Fibroblast of skin of right quadriceps (primary cell): ENCODE measurements at regions not wholly inside any gene's neighbourhood (a gene's known extent, or its start where the extent isn't known, plus 50 kb on each side); places are given as distances from the start of the nearest gene placed in this dataset.

ENCODE experiments used
- DNase-seq: peaks from one replicate; pipeline ENCODE4 v3.0.0-alpha.2; 2013

DNA sequence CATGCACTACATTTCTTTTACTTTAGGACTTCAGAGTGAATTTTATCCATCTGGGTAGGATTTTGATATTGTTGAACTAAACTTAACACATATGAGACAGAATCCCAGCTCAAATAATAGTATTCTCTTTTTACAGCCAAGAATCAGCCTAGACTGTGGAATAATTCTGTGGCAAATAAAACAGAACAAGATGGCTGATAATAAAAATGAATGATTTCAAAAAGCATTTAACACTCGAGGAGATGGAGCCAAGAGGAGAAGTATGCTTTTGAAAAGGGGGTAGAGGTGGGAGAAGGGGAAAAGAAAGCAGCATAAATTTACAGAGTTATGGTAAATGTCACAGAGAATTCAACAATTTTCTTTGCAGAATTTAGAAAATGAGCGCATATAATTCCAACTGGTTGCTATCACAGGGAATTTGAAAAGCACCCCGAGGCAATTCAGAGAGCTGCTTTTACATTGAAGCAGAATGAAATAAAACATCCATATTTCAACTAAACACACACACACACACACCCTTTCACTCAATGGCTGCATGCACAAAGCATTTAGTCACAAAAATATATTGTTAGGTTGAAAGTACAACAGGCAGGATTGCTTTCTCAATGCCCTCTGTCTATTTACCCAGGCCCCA is 60.2 kb upstream of the DMAC1 start:
- DNase-seq, result no peak

DNA sequence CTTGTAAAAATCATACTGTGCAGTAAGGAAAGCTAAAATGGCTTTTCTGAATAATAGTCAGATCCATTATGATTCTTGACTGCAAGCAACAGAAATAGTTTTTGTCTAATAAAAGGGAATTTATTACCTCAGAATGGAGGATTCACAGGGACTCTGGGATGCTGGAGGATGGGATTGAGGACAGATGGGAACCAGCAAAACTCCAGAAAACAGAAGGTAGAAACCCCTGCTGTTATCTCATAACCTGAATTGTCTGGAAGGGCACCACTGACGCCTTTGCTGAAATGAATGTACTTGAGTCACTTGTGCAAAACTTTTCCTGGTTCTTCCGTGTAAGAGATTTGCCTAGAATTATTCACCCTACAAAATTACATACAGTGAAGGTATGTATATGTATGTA is 58.6 kb upstream of the DMAC1 start:
- DNase-seq, result no peak

DNA sequence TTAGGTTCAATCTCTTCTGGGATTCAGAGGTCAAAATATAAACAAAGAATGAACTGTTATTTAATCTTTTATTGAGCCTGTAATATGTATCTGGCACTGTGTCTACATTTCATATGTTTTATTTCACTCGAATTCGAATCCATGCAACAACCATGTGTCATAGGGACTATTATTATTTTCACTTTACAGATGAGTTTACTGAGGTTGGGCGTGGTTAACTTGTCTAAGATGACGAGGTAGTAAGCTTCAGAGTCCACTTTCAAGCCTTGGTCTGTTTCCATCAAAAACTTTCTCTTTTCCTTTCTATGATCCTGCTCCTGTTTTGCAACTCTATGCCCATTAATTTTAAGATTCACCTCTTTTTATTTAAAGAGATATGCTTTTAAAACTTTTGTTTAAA is 55.2 kb upstream of the DMAC1 start:
- no peak for DNase-seq
